SK-N-SH treated with all-trans-retinoic acid at 6 μM for 48 hours (cell line): ENCODE measurements at regions not wholly inside any gene's neighbourhood (a gene's known extent, or its start where the extent isn't known, plus 50 kb on each side); places are given as distances from the start of the nearest gene placed in this dataset.

Source experiments
- CREB5 ChIP-seq: fragments of 250-450 bp; sonication (Bioruptor Pico); IDR thresholded peaks from 2 replicates; pipeline ENCODE4 v1.5.1; 2020; ENCODE audit warnings: low read depth, mild to moderate bottlenecking, moderate library complexity
- ZFP3 ChIP-seq: fragments of 250-450 bp; sonication (Bioruptor Pico); IDR thresholded peaks from 2 replicates; pipeline ENCODE4 v1.5.0; 2020; ENCODE audit warnings: mild to moderate bottlenecking, moderate library complexity
- ZNF70 ChIP-seq: fragments of 450-650 bp; formaldehyde crosslinking; IDR thresholded peaks from 2 replicates; pipeline ENCODE4 v1.5.0; 2020; ENCODE audit warnings: mild to moderate bottlenecking, moderate library complexity
- ZNF8 ChIP-seq: fragments of 450-650 bp; formaldehyde crosslinking; IDR thresholded peaks from 2 replicates; pipeline ENCODE4 v1.5.0; 2020; ENCODE audit warnings: mild to moderate bottlenecking, moderate library complexity

GRCh38 chr17:14514973-14515372, 214.1 kb downstream of the HS3ST3B1 start:
- TF ChIP-seq ZFP3 (CRISPR knock-in tag) (no peak), CREB5 (CRISPR knock-in tag) (no peak), ZNF70 (CRISPR knock-in tag) (no peak), ZNF8 (no peak)
